ENCODE measurements at regions not wholly inside any gene's neighbourhood (a gene's known extent, or its start where the extent isn't known, plus 50 kb on each side); places are given as distances from the start of the nearest gene placed in this dataset.

DNA sequence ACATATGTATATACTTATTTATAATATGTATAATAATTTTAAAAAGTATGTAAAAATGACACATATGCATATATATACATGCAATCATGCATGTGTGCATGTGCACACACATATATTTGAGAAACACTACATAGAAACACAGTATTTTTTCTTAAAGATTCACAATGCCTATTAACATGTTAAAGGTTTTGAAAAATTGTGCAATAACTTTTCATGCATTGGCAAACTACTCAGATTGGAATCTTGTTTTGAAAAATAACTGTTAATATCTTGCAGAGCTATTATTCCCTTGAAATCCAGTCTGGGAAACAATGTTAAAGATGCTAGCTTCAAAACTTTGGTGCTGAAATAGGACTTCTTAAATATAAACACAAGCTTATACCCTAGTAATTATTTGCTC, 256.2 kb upstream of the P2RY1 start:
- H3K56ac ChIP-seq (ENCODE audit: insufficient read length, low read depth, low read length) = no peak overlapping the region
- no peak overlapping the region for H2BK5ac ChIP-seq (ENCODE audit: insufficient read length, low read length)
- no peaks in the 10 kb centered on the region for H4K20me1 ChIP-seq (ENCODE audit: control insufficient read depth, insufficient read depth, insufficient read length)
- no peak overlapping the region for H3K14ac ChIP-seq (ENCODE audit: insufficient read depth, low read length)
- no peaks in the 10 kb centered on the region for H3K79me2 ChIP-seq (ENCODE audit: insufficient read depth, low read length)
- no peaks in the 10 kb centered on the region for H3K4me1 ChIP-seq (ENCODE audit: insufficient read depth, low read length)
- no peak overlapping the region for H3K18ac ChIP-seq (ENCODE audit: insufficient read length, low read depth, low read length)
- H3K27ac Mint-ChIP-seq = no peak overlapping the region
- H2BK15ac ChIP-seq (ENCODE audit: low read depth, low read length) = no peak overlapping the region
- H3K23me2 ChIP-seq (ENCODE audit: insufficient read length, low read depth, low read length, poor library complexity, severe bottlenecking) = no peaks in the 10 kb centered on the region
- H3K4me2 ChIP-seq (ENCODE audit: insufficient read depth, insufficient read length, low read length) = no peak overlapping the region
- H3K27me3 ChIP-seq (ENCODE audit: insufficient read depth, low read length) = no peaks in the 10 kb centered on the region
- TF ChIP-seq, protein P1, sequence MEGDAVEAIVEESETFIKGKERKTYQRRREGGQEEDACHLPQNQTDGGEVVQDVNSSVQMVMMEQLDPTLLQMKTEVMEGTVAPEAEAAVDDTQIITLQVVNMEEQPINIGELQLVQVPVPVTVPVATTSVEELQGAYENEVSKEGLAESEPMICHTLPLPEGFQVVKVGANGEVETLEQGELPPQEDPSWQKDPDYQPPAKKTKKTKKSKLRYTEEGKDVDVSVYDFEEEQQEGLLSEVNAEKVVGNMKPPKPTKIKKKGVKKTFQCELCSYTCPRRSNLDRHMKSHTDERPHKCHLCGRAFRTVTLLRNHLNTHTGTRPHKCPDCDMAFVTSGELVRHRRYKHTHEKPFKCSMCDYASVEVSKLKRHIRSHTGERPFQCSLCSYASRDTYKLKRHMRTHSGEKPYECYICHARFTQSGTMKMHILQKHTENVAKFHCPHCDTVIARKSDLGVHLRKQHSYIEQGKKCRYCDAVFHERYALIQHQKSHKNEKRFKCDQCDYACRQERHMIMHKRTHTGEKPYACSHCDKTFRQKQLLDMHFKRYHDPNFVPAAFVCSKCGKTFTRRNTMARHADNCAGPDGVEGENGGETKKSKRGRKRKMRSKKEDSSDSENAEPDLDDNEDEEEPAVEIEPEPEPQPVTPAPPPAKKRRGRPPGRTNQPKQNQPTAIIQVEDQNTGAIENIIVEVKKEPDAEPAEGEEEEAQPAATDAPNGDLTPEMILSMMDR (conservative IDR thresholded peaks at IDR 0.05) = no peak
- no peak overlapping the region for H2BK20ac ChIP-seq (ENCODE audit: low read depth, low read length, poor library complexity, severe bottlenecking)
- no peak overlapping the region for H2BK120ac ChIP-seq (ENCODE audit: low read depth, low read length, poor library complexity, severe bottlenecking)
- no peak overlapping the region for H3K23ac ChIP-seq (ENCODE audit: insufficient read length, low read depth, low read length)
- H2AK5ac ChIP-seq (ENCODE audit: insufficient read length, low read length) = no peak overlapping the region
- H3K4me3 Mint-ChIP-seq = no peak overlapping the region
- no peak overlapping the region for H3K4ac ChIP-seq (ENCODE audit: low read depth, low read length)
- no peaks in the 10 kb centered on the region for H3K27me3 Mint-ChIP-seq (ENCODE audit: low read depth)
- H3K9me3 ChIP-seq (ENCODE audit: control insufficient read depth, low read depth, low read length) = no peaks in the 10 kb centered on the region
- peaks cover 0 to 4% of the 10 kb centered on the region in 2 experiments; a peak in 2 of 4 replicates for H3K4me1 Mint-ChIP-seq
- no peak overlapping the region for H4K5ac ChIP-seq (ENCODE audit: insufficient read length, low read depth, low read length)
- no peak overlapping the region for H4K91ac ChIP-seq (ENCODE audit: insufficient read length, low read depth, low read length)
- DNase-seq = no peak
- no peak overlapping the region for H3K27ac ChIP-seq (ENCODE audit: insufficient read length, low read depth, low read length)
- no peaks in the 10 kb centered on the region for H3K9me3 Mint-ChIP-seq
- no peak overlapping the region for H4K8ac ChIP-seq (replicated peaks; ENCODE audit: insufficient read length, low read depth, low read length)
- no peak overlapping the region for H3K9ac ChIP-seq (ENCODE audit: extremely low read depth, insufficient read length, low read length)
- H2AFZ ChIP-seq (ENCODE audit: low read length) = no peak overlapping the region
- no peak overlapping the region for H2BK12ac ChIP-seq (ENCODE audit: insufficient read length, low read depth, low read length)
- H3K36me3 Mint-ChIP-seq (ENCODE audit: insufficient read depth in 1 of 3, low read depth in 3 of 3) = no peaks in the 10 kb centered on the region; a peak in 2 of 7 replicates
- no peak overlapping the region for H3T11ph ChIP-seq (ENCODE audit: low read length)
- no peaks in the 10 kb centered on the region for H3K79me1 ChIP-seq (ENCODE audit: insufficient read depth, low read depth, low read length, poor library complexity, severe bottlenecking)

All from H9 (cell line).